ENCODE measurements at regions not wholly inside any gene's neighbourhood (a gene's known extent, or its start where the extent isn't known, plus 50 kb on each side); places are given as distances from the start of the nearest gene placed in this dataset.

GRCh38 chr3:68288085-68288484 is 633.7 kb upstream of the SUCLG2 start:
- H3K4me3 ChIP-seq (ENCODE audit: low read length), result no peak overlapping the region
- TF ChIP-seq, protein P1, sequence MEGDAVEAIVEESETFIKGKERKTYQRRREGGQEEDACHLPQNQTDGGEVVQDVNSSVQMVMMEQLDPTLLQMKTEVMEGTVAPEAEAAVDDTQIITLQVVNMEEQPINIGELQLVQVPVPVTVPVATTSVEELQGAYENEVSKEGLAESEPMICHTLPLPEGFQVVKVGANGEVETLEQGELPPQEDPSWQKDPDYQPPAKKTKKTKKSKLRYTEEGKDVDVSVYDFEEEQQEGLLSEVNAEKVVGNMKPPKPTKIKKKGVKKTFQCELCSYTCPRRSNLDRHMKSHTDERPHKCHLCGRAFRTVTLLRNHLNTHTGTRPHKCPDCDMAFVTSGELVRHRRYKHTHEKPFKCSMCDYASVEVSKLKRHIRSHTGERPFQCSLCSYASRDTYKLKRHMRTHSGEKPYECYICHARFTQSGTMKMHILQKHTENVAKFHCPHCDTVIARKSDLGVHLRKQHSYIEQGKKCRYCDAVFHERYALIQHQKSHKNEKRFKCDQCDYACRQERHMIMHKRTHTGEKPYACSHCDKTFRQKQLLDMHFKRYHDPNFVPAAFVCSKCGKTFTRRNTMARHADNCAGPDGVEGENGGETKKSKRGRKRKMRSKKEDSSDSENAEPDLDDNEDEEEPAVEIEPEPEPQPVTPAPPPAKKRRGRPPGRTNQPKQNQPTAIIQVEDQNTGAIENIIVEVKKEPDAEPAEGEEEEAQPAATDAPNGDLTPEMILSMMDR (conservative IDR thresholded peaks at IDR 0.05; ENCODE audit: low read length), result no peak
- DNase-seq (ENCODE audit: low read depth), result no peak

GRCh38 chr3:68287101-68287500 is 632.7 kb upstream of the SUCLG2 start:
- H3K4me3 ChIP-seq (ENCODE audit: low read length), result no peak overlapping the region
- TF ChIP-seq, protein P1 (conservative IDR thresholded peaks at IDR 0.05; ENCODE audit: low read length), result no peak
- no peak for DNase-seq (ENCODE audit: low read depth)

DNA sequence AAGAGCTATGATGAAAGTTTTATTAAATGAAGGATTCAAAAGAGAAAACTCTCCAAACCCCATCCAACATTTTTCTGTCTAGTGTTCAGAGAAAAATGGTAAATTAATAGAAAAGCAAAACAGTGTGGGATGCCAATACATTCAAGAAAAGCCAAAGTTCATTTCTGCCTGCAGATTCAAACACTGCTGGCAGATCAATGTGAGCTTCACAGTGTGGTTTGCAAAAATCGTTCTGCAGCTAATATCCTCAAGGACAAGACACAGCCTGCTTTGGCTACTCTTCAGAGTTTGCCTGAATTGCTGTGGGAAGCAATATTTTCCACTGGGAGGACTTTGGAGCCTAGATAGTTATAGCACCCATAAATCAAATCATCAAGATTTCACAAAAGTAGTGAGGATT is 619.9 kb upstream of the SUCLG2 start:
- H3K4me3 ChIP-seq (ENCODE audit: low read length), result no peak overlapping the region
- TF ChIP-seq, protein P1 (conservative IDR thresholded peaks at IDR 0.05; ENCODE audit: low read length), result no peak
- DNase-seq (ENCODE audit: low read depth), result no peak

DNA sequence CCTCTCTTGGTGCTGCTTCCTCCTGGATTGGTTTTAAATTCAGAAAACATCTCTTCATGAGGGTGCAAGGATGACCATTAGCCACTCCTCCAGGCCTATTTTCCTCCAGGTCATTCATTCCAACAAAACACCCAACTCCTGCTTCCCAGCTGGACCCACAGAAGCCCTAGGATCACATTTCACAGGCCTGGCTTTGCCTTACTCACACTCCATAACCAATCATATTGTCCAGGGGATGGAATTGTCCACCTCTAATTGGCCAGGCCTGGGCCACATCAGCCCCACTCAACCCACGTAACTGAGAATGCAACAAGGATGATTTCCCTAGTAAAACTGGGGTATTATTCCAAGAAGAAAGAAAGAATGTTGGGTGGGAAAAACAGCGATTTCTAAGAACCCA is 616.7 kb upstream of the SUCLG2 start:
- H3K4me3 ChIP-seq (ENCODE audit: low read length), result no peak overlapping the region
- DNase-seq (ENCODE audit: low read depth), result no peak
- TF ChIP-seq, protein P1 (conservative IDR thresholded peaks at IDR 0.05; ENCODE audit: low read length), result no peak

DNA sequence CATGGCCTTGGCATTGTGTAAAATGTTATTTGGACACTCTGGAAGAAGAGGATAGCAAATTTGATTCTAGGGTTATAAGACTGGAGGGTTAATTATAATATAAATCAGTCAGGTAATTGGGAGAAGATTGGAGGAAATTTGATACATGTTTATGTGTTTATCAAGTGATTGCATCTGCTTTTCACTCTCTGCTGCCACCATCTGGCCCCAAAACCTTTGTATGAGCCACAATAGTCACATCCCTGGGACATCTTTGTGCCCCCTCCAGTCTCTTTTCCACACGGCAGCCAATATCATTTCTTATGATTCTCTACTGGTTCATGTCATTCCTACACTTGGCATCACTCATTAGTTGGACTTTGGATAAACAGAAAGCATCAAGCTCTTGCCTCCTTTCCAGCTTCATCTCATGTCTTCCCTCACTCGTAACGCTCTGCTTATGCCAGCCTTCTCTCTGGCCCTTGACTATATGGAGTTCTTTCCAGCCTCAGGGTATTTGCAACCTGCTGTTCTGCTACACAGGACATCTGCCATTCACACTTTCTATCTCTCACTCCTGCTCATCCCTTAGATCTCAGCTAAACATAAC is 602.3 kb upstream of the SUCLG2 start:
- TF ChIP-seq, protein P1 (conservative IDR thresholded peaks at IDR 0.05; ENCODE audit: low read length), result no peak
- DNase-seq (ENCODE audit: low read depth), result no peak
- H3K4me3 ChIP-seq (ENCODE audit: low read length), result no peak overlapping the region

GRCh38 chr3:68249265-68249664 is 594.9 kb upstream of the SUCLG2 start:
- no peak for DNase-seq (ENCODE audit: low read depth)
- TF ChIP-seq, protein P1 (conservative IDR thresholded peaks at IDR 0.05; ENCODE audit: low read length), result no peak
- H3K4me3 ChIP-seq (ENCODE audit: low read length), result no peak overlapping the region

- no peak for DNase-seq (ENCODE audit: low read depth)
Observed at GRCh38 chr3:68242606-68243005, 588.2 kb upstream of the SUCLG2 start.

More at GRCh38 chr3:68242606-68243005, 588.2 kb upstream of the SUCLG2 start:
- H3K4me3 ChIP-seq (ENCODE audit: low read length), result no peak overlapping the region
- TF ChIP-seq, protein P1 (conservative IDR thresholded peaks at IDR 0.05; ENCODE audit: low read length), result no peak
